Stimulated activated CD4-positive, alpha-beta T cell treated with anti-CD3 and anti-CD28 coated beads, Interleukin-1b, Interleukin-23, amount 100 ng/mL, for 24 hours (primary cell): ENCODE measurements at regions not wholly inside any gene's neighbourhood (a gene's known extent, or its start where the extent isn't known, plus 50 kb on each side); places are given as distances from the start of the nearest gene placed in this dataset.

ENCODE experiments used
- DNase-seq, 4 experiments: peaks; one replicate each; pipeline ENCODE4 v3.0.0-alpha.2; 2020; ENCODE audit warnings: low read depth in 4 of 4, low spot score in 1 of 4

GRCh38 chr16:79801646-79802045, 201.1 kb upstream of the MAF start:
- DNase-seq: no peak

DNA sequence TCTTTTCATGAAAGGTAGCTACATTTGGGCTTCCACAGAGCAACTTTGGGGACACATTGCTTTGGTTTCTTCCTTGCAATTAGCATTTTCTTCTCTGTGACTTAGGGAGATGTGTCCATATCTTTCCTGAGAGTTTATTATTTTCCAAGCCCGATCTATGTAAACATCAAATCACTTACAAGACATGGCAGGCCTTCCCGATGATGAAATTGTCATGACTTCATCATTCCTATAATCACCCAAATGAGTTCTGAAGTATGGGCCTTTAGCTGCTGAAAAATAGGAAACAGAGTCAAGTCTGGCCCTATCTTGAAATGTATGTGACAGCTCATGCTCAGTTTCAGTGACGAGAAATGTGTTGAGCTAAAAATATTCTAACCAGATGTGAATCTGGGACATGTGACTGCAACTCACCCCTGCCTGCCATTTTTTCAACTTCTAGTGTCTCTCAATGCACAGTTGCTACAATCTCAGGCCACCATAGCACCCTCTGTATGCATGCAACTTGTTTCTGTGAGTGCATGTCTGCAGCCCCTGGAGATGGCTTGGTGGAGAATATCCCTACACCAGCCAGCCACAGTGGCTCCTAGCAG, 199.6 kb upstream of the MAF start:
- DNase-seq: no peak

- no peak for DNase-seq
Observed at GRCh38 chr16:79798416-79799053, 198.0 kb upstream of the MAF start.

GRCh38 chr16:79797486-79797885, 196.9 kb upstream of the MAF start:
- DNase-seq: no peak

GRCh38 chr16:79795556-79795955, 195.0 kb upstream of the MAF start:
- DNase-seq: no peak

DNA sequence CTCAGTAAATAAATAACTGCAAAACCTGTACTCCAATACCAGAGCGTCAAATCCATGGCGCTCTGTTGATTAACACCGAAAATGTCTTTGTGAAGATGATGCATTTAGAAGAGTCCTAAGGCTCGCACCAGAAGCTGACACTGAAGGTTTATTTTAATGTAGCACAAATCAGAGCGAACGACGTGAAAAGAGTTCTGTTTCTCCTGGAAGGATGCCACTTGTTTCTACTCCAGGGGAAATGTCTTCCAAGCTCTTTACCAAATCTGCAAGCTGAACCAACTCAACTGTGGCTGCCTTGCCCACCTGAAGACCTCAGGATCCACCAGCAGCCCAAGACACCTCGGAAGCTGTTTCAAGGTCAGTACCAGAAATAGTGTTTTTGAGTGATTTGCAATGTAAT, 194.4 kb upstream of the MAF start:
- no peak for DNase-seq

- DNase-seq: no peak
Observed at GRCh38 chr16:79792664-79793351, 192.3 kb upstream of the MAF start.

GRCh38 chr16:79792076-79792475, 191.5 kb upstream of the MAF start:
- no peak for DNase-seq

DNA sequence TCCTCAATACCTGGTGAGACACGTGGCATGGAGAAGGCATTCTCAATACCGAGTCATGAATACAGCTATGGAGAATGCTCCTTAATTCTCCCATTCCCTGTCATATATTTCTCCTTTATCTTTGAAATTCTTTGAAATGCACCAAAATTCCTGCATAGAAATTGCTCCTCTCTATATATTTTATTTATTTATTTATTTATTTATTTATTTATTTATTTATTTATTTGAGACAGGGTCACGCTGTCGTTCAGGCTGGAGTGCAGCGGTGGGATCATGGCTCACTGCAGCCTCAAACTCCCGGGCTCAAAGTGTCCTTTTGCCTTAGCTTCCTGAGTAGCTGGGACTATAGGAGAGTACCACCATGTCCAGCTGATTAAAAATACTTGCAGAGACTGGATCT, 190.3 kb upstream of the MAF start:
- no peak for DNase-seq

DNA sequence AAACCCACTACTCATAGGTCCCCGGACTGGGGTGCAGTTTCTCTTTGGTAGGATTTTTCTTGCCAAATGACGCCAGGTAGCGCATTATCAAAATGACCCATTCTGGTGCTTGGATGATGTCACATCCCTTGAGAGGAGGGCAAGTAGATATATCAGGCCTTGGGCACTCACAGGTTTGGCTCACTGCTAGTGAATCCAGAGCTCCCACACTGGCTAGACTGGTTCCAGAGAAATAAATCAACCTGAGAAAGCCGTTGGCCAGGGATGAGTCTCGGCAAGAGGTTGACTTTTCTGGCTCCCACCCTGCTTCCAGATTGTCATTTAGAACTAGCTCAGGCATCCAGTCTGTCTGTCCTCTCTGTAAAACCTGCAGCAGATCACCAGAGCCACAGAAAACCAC, 188.4 kb upstream of the MAF start:
- no peak for DNase-seq

DNA sequence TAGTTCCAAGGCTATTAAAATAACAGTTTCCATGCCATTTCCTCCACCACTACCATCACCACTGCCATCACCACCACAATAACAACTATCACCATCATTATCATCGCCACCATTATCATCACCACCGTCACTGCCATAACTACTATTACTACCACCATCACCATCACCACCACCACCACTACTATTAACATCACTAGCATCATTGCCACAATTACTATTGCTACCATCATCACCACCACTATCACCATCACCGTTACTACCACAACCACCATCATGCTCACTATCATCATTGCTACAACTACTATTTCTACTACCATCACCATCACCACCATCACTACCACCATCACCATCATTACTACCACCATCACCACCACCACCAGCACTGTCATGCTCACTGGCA, 185.9 kb upstream of the MAF start:
- DNase-seq: no peak

- no peak for DNase-seq
Observed at GRCh38 chr16:79784007-79784406, 183.5 kb upstream of the MAF start.

DNA sequence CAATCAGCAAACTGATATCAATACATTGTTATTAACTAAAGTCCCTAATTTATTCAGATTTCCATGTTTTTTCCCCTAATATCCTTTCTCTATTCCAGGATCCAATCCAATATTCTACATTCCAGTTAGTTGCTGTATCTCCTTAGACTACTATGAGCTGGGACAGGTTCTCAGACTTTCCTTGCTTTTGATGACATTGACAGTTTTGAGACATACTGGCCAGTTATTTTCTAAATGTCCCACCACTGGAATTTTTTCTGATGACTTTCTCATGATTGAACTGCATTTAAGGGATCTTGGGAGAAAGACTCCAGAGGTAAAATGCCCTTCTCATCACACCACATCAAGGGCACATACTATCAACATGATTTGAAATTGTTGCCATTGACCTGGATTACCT, 177.1 kb upstream of the MAF start:
- DNase-seq: no peak

GRCh38 chr16:79776243-79776847, 175.8 kb upstream of the MAF start:
- DNase-seq: no peak

DNA sequence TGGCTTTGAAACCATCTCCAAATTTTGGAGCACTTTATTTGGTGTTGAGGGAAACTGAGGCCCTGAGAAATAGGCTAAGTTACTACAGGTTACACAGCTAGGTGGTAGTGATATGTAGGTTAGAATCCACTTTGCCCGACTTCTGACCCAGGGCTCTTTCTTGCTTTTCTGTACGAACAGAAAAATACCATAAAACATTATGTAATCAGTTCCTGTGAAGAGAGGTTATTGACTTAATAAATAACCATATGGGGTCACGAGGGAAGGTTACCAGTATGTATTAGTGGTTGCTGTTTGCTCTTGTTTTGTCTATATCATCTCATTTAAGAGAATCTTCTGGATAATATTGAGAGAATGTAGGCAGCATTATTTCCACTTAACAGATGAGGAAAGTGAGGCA, 172.2 kb upstream of the MAF start:
- DNase-seq: no peak

DNA sequence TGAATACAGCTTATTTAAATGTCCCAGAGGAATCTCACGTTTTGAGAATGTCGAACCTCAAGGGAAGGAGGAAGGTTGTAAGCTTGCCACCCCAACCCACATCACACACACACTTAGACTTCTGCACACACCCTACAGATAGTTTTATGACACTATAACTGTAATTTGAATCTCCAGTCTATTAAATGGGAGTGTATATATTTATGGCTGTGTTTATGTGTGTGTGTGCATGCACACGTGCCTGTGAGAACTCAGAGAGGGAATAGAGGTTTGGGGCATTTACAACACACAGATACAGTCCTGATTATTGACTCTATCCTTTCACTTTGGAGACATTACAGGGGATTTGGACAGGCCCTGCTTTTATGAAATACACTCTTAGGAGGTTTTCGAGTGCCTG, 171.5 kb upstream of the MAF start:
- no peak for DNase-seq

GRCh38 chr16:79770244-79771064, 169.9 kb upstream of the MAF start:
- DNase-seq: peak; percentile 16 to 67 (median 48)

DNA sequence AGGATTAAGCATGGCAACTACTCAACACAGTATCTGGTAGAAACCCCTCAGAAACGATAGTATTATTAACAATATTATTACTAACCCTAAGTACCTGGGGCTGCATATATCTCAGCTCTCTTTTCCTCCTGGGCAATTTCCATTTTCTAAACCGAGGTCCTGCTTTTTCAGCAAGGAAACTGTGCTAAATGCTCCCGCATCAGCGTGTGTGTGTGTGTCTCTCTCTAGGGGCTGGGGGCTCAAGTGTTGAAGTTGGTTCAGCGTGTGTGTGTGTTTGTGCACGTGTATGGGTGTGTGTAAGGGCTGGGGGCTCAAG, 169.3 kb upstream of the MAF start:
- DNase-seq: no peak

DNA sequence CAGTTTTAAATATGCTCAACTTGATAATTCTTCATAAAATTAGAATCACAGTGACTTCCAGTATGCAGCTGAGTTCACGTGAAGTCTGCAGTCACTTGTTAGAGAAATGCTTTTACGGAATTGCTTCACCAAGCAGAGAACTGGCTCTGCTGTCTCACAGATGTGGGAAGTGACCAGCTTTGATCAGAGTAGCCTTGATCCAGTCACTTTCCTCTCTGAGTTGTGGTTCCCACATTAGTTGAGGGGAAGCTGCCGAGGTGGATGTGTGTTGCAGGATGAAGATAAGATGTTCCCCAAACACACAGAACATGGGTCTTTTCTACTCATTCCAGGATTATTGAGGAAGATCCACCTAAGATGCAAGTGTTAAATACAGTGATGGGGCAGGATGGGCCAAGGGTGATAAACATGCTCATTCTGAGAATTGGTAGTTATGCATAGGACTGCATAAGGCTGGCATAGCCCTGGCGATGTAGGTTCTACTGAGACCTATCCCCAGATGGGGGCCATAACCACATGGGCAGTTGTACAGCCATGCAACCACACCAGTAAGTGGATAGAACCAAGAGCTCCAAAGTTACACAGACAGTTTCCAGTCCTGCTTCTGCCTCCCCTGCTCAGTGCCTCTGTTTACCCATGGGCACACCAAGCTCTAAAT, 168.9 kb upstream of the MAF start:
- DNase-seq: no peak

GRCh38 chr16:79768276-79768970, 167.9 kb upstream of the MAF start:
- DNase-seq: no peak
